DOHH2 (cell line): ENCODE measurements at regions not wholly inside any gene's neighbourhood (a gene's known extent, or its start where the extent isn't known, plus 50 kb on each side); places are given as distances from the start of the nearest gene placed in this dataset.

Experiments used
- H3F3A ChIP-seq: fragments of 200-600 bp; sonication (generic), shearing (Covaris generic); 2 replicates; pipeline ENCODE4 v1.6.0; 2016; ENCODE audit warnings: antibody characterized with exemption, mild to moderate bottlenecking; ENCODE audit not compliant: control insufficient read depth, insufficient read depth
- H3K27ac ChIP-seq: fragments of 200-600 bp; sonication (generic); 2 replicates; pipeline ENCODE4 v1.5.1; 2014; ENCODE audit warnings: low read depth, mild to moderate bottlenecking, low read length, moderate library complexity
- H3K27me3 ChIP-seq: fragments of 200-600 bp; sonication (generic); 2 replicates; pipeline ENCODE4 v1.6.1; 2014; ENCODE audit warnings: mild to moderate bottlenecking, low read length, mixed read lengths; ENCODE audit not compliant: control insufficient read depth
- H3K36me3 ChIP-seq: fragments of 200-600 bp; sonication (generic); 2 replicates; pipeline ENCODE4 v1.6.1; 2014; ENCODE audit warnings: mild to moderate bottlenecking, low read length, moderate library complexity, mixed read lengths; ENCODE audit not compliant: control insufficient read depth
- H3K4me1 ChIP-seq: fragments of 200-600 bp; sonication (generic); 2 replicates; pipeline ENCODE4 v1.6.1; 2014; ENCODE audit warnings: mild to moderate bottlenecking, low read length, mixed read lengths; ENCODE audit not compliant: control insufficient read depth
- H3K4me2 ChIP-seq: fragments of 200-600 bp; sonication (generic); 2 replicates; pipeline ENCODE4 v1.6.0; 2014; ENCODE audit warnings: mild to moderate bottlenecking, low read length, moderate library complexity
- H3K4me3 ChIP-seq: fragments of 200-600 bp; sonication (generic); 2 replicates; pipeline ENCODE4 v1.5.1; 2014; ENCODE audit warnings: mild to moderate bottlenecking, low read length, mixed read lengths
- H3K79me2 ChIP-seq: fragments of 200-600 bp; sonication (generic); 2 replicates; pipeline ENCODE4 v1.6.1; 2014; ENCODE audit warnings: mild to moderate bottlenecking, low read length, mixed read lengths; ENCODE audit not compliant: control insufficient read depth
- H3K9me2 ChIP-seq: fragments of 200-600 bp; sonication (generic); replicated peaks from 2 replicates; pipeline ENCODE4 v1.6.1; 2014; ENCODE audit warnings: mild to moderate bottlenecking, low read length, mixed read lengths; ENCODE audit not compliant: control insufficient read depth
- H3K9me3 ChIP-seq: fragments of 200-600 bp; sonication (generic); 2 replicates; pipeline ENCODE4 v1.6.1; 2014; ENCODE audit warnings: antibody characterized with exemption, low read length, mixed read lengths; ENCODE audit not compliant: control insufficient read depth, insufficient read depth
- H4K20me1 ChIP-seq: fragments of 200-600 bp; sonication (generic); 2 replicates; pipeline ENCODE4 v1.6.0; 2014; ENCODE audit warnings: low read depth, mild to moderate bottlenecking, antibody characterized with exemption, low read length, moderate library complexity; ENCODE audit not compliant: control insufficient read depth, insufficient read depth
- CTCF ChIP-seq: fragments of 200-600 bp; sonication (generic); IDR thresholded peaks from one replicate; pipeline ENCODE4 v1.5.1; 2014; ENCODE audit warnings: antibody characterized with exemption, mild to moderate bottlenecking, low read depth, low read length; ENCODE audit not compliant: poor library complexity, severe bottlenecking
- EZH2phosphoT487 ChIP-seq: fragments of 200-600 bp; sonication (generic); IDR thresholded peaks from 2 replicates; pipeline ENCODE4 v1.6.1; 2017; ENCODE audit warnings: borderline replicate concordance, mild to moderate bottlenecking, antibody characterized with exemption, low read length, moderate library complexity, mixed read lengths

GRCh38 chr1:221100611-221101010 lies 221.4 kb downstream of the HLX start:
- H3K4me3 ChIP-seq, result no peak overlapping the region
- H4K20me1 ChIP-seq, result no peaks in the 10 kb centered on the region
- no peaks in the 10 kb centered on the region for H3K9me2 ChIP-seq
- peaks cover 15% of the 10 kb centered on the region for H3K4me1 ChIP-seq
- H3K27ac ChIP-seq, result no peak overlapping the region
- TF ChIP-seq CTCF, result no peak
- H3K27me3 ChIP-seq, result no peaks in the 10 kb centered on the region
- no peaks in the 10 kb centered on the region for H3K79me2 ChIP-seq
- H3F3A ChIP-seq, result no peaks in the 10 kb centered on the region
- H3K9me3 ChIP-seq, result no peaks in the 10 kb centered on the region
- H3K36me3 ChIP-seq, result no peaks in the 10 kb centered on the region
- H3K4me2 ChIP-seq, result no peak overlapping the region

GRCh38 chr1:221101807-221102605 lies 222.8 kb downstream of the HLX start:
- Histone ChIP-seq H3K4me2 (no peak overlapping the region), H3K27me3 (no peaks in the 10 kb centered on the region), H3K9me3 (no peaks in the 10 kb centered on the region), H4K20me1 (no peaks in the 10 kb centered on the region), H3F3A (no peaks in the 10 kb centered on the region), H3K27ac (no peak overlapping the region), H3K79me2 (no peaks in the 10 kb centered on the region), H3K9me2 (no peaks in the 10 kb centered on the region), H3K4me1 (peaks cover 15% of the 10 kb centered on the region), H3K36me3 (no peaks in the 10 kb centered on the region), H3K4me3 (no peak overlapping the region)
- TF ChIP-seq EZH2phosphoT487, result no peak
- TF ChIP-seq CTCF, result no peak

- no peaks in the 10 kb centered on the region for H3K9me3 ChIP-seq
- H3F3A ChIP-seq, result no peaks in the 10 kb centered on the region
- no peaks in the 10 kb centered on the region for H3K79me2 ChIP-seq
- peaks cover under 1% of the 10 kb centered on the region; the same call in 1 of the 2 replicates for H3K4me1 ChIP-seq
- no peak overlapping the region for H3K27ac ChIP-seq
- H3K27me3 ChIP-seq, result no peaks in the 10 kb centered on the region
- H3K4me2 ChIP-seq, result no peak overlapping the region
- H4K20me1 ChIP-seq, result no peaks in the 10 kb centered on the region
- no peaks in the 10 kb centered on the region for H3K9me2 ChIP-seq
- no peaks in the 10 kb centered on the region for H3K36me3 ChIP-seq
- TF ChIP-seq EZH2phosphoT487, result no peak
- no peak for TF ChIP-seq CTCF
- H3K4me3 ChIP-seq, result no peak overlapping the region
Measured at GRCh38 chr1:221104596-221104995, 225.4 kb downstream of the HLX start.
